A549 (cell line): ENCODE measurements at regions not wholly inside any gene's neighbourhood (a gene's known extent, or its start where the extent isn't known, plus 50 kb on each side); places are given as distances from the start of the nearest gene placed in this dataset.

ENCODE experiments used
- ATAC-seq, 2 experiments: fragments of 200-7000 bp in 1 of 2; fragments of >200 bp in 1 of 2; cut with Nextera tagmentation in 1 of 2; cut with Tn5 transposase in 1 of 2; 3 replicates each; pipeline versions ENCODE4 v1.8.0 to v1.9.1; 2018 to 2020; ENCODE audit warnings: mild to moderate bottlenecking in 1 of 2, moderate library complexity in 1 of 2
- CTCF ChIA-PET: fragments of 300-600 bp; sonication (Branson Sonifier 250); formaldehyde crosslinking; extraction: SDS; loops from one replicate; lab custom pipeline; 2021; ENCODE audit warnings: antibody characterized with exemption, inconsistent platforms; lab: Yijun Ruan, JAX
- POLR2A ChIA-PET: fragments of 350-600 bp; formaldehyde crosslinking; extraction: SDS; loops from one replicate; lab custom pipeline; 2021; ENCODE audit warnings: antibody characterized with exemption, inconsistent platforms; lab: Yijun Ruan, JAX
- DNase-seq, 2 experiments: peaks; one replicate each; pipeline versions ENCODE4 v3.0.0 to v3.0.0-alpha.2; 2011 to 2016; ENCODE audit warnings: low read depth in 1 of 2, low spot score in 1 of 2
- FAIRE-seq: peaks from 2 replicates; lab custom pipeline; 2011; peaks lifted over from hg19 to GRCh38; lab: Jason Lieb, UNC
- H3K27ac ChIP-seq, 2 experiments: fragments of >200 bp; sonication (Bioruptor Twin); formaldehyde crosslinking; 3 replicates each; pipeline ENCODE4 v1.5.1; 2016 to 2017
- H3K4me1 ChIP-seq: fragments of >200 bp; sonication (Bioruptor Twin); formaldehyde crosslinking; 3 replicates; pipeline ENCODE4 v1.6.1; 2016
- H3K4me2 ChIP-seq: fragments of >200 bp; sonication (Bioruptor Twin); formaldehyde crosslinking; 3 replicates; pipeline ENCODE4 v1.6.1; 2016
- H3K4me3 ChIP-seq: fragments of >200 bp; sonication (Bioruptor Twin); formaldehyde crosslinking; 3 replicates; pipeline ENCODE4 v1.5.1; 2016
- H3K9me3 ChIP-seq: fragments of >200 bp; sonication (Bioruptor Twin); formaldehyde crosslinking; 3 replicates; pipeline ENCODE4 v1.6.1; 2016
- BHLHE40 ChIP-seq: IDR thresholded peaks from 2 replicates; pipeline ENCODE4 v1.6.1; 2012; ENCODE audit warnings: low read depth, low read length, inconsistent platforms
- CBX2 ChIP-seq: fragments of 200-600 bp; sonication (generic); IDR thresholded peaks from 2 replicates; pipeline ENCODE4 v1.6.1; 2016; ENCODE audit warnings: low read depth, mild to moderate bottlenecking, borderline replicate concordance
- CBX8 ChIP-seq: fragments of 200-600 bp; sonication (generic); IDR thresholded peaks from 2 replicates; pipeline ENCODE4 v1.6.1; 2016
- CEBPB ChIP-seq, 2 experiments: fragments of >200 bp in 1 of 2; sonication (Bioruptor Twin) in 1 of 2; formaldehyde crosslinking in 1 of 2; IDR thresholded peaks; 2 replicates each; pipeline ENCODE4 v1.6.1; 2012 to 2016
- CTCF ChIP-seq: fragments of >200 bp; sonication (Bioruptor Twin); formaldehyde crosslinking; IDR thresholded peaks from 3 replicates; pipeline ENCODE4 v1.5.1; 2016
- EHF ChIP-seq: fragments of 250-450 bp; sonication (Bioruptor Pico); IDR thresholded peaks from 2 replicates; pipeline ENCODE4 v1.5.0; 2020; ENCODE audit warnings: mild to moderate bottlenecking
- ELK1 ChIP-seq: fragments of 150-350 bp; IDR thresholded peaks from 2 replicates; pipeline ENCODE4 v1.6.1; 2014; ENCODE audit warnings: low read depth, mild to moderate bottlenecking, low read length
- FOSL2 ChIP-seq, 2 experiments: fragments of 450-650 bp in 1 of 2; fragments of >200 bp in 1 of 2; sonication (Bioruptor Twin) in 1 of 2; formaldehyde crosslinking; IDR thresholded peaks; 2 replicates each; pipeline versions ENCODE4 v1.5.0 to v1.6.1; 2016 to 2020; ENCODE audit warnings: mild to moderate bottlenecking in 1 of 2, moderate library complexity in 1 of 2
- HEYL ChIP-seq: fragments of 250-450 bp; sonication (Bioruptor Pico); IDR thresholded peaks from 2 replicates; pipeline ENCODE4 v1.8.0; 2021; ENCODE audit warnings: mild to moderate bottlenecking, moderate library complexity
- HMGXB4 ChIP-seq: fragments of 250-450 bp; sonication (Bioruptor Pico); IDR thresholded peaks from 2 replicates; pipeline ENCODE4 v1.5.0; 2021; ENCODE audit warnings: mild to moderate bottlenecking, moderate library complexity, borderline replicate concordance
- HOXB13 ChIP-seq: fragments of 250-450 bp; sonication (Bioruptor Pico); IDR thresholded peaks from 2 replicates; pipeline ENCODE4 v1.5.0; 2020; ENCODE audit warnings: low read depth, mild to moderate bottlenecking, moderate library complexity
- HOXB5 ChIP-seq: fragments of 250-450 bp; sonication (Bioruptor Pico); IDR thresholded peaks from 2 replicates; pipeline ENCODE4 v1.5.0; 2020; ENCODE audit warnings: mild to moderate bottlenecking, moderate library complexity
- JUN ChIP-seq, 2 experiments: fragments of >200 bp; sonication (Bioruptor Twin); formaldehyde crosslinking; IDR thresholded peaks; 2 replicates in 1 of 2; 3 replicates in 1 of 2; pipeline ENCODE4 v1.6.1; 2016 to 2017
- KDM1A ChIP-seq: fragments of 200-600 bp; sonication (generic); IDR thresholded peaks from 2 replicates; pipeline ENCODE4 v1.6.1; 2016; ENCODE audit warnings: low read depth, mild to moderate bottlenecking
- KDM5A ChIP-seq: fragments of 200-600 bp; sonication (generic); IDR thresholded peaks from 2 replicates; pipeline ENCODE4 v1.6.1; 2016; ENCODE audit warnings: antibody characterized with exemption, mild to moderate bottlenecking
- MAFK ChIP-seq: fragments of 450-650 bp; IDR thresholded peaks from 2 replicates; pipeline ENCODE4 v1.6.1; 2014; ENCODE audit not compliant: partially characterized antibody
- MAX ChIP-seq: IDR thresholded peaks from 2 replicates; pipeline ENCODE4 v1.6.1; 2012
- MYC ChIP-seq: IDR thresholded peaks from 2 replicates; pipeline ENCODE4 v1.6.1; 2012; ENCODE audit warnings: mild to moderate bottlenecking, inconsistent platforms, low read length, improper control_type of control experiment, borderline replicate concordance
- NFE2L2 ChIP-seq: fragments of 150-350 bp; conservative IDR thresholded peaks from 2 replicates; pipeline ENCODE4 v1.6.1; 2014; ENCODE audit warnings: low read length
- NPAS2 ChIP-seq: fragments of 250-450 bp; sonication (Bioruptor Pico); IDR thresholded peaks from 2 replicates; pipeline ENCODE4 v1.8.0; 2022; ENCODE audit warnings: mild to moderate bottlenecking, moderate library complexity, borderline replicate concordance
- PBX3 ChIP-seq: IDR thresholded peaks from 2 replicates; pipeline ENCODE4 v1.6.1; 2012
- POLR2A ChIP-seq: IDR thresholded peaks from 2 replicates; pipeline ENCODE4 v1.6.1; 2012; ENCODE audit warnings: mild to moderate bottlenecking, low read length
- POLR2AphosphoS2 ChIP-seq: conservative IDR thresholded peaks from 2 replicates; pipeline ENCODE4 v1.6.1; 2012; ENCODE audit warnings: low read length, improper control_type of control experiment, inconsistent platforms
- SMC3 ChIP-seq: fragments of >200 bp; sonication (Bioruptor Twin); formaldehyde crosslinking; IDR thresholded peaks from 3 replicates; pipeline ENCODE4 v1.6.1; 2018; ENCODE audit warnings: inconsistent platforms
- ZC3H11A ChIP-seq: fragments of 450-650 bp; IDR thresholded peaks from 2 replicates; pipeline ENCODE4 v1.6.1; 2014; ENCODE audit warnings: antibody characterized with exemption, mild to moderate bottlenecking
- ZNF302 ChIP-seq: fragments of 250-450 bp; sonication (Bioruptor Pico); IDR thresholded peaks from 2 replicates; pipeline ENCODE4 v1.9.0; 2021; ENCODE audit warnings: inconsistent platforms, mild to moderate bottlenecking, moderate library complexity
- ZSCAN20 ChIP-seq: fragments of 250-450 bp; sonication (Bioruptor Pico); IDR thresholded peaks from 2 replicates; pipeline ENCODE4 v1.8.0; 2022; ENCODE audit warnings: mild to moderate bottlenecking, moderate library complexity
- WGBS: methylation state at CpG from one replicate; pipeline ENCODE4 v1.1.6; 2017; ENCODE audit errors: missing lambda C conversion rate; 5-methylcytosine and 5-hydroxymethylcytosine counted together

- ChIA-PET POLR2A (no interaction called here), CTCF (no interaction called here)
- ATAC-seq, result no peak
- no peak for TF ChIP-seq CEBPB (IDR thresholded peaks at IDR 0.05)
- TF ChIP-seq EHF (CRISPR knock-in tag), result no peak
- TF ChIP-seq NFE2L2, result no peak
- TF ChIP-seq, all 56 proteins: peak for 0
- Histone ChIP-seq H3K27ac (no peak overlapping the region), H3K4me2 (no peak overlapping the region), H3K4me3 (no peak overlapping the region), H3K4me1 (no peaks in the 10 kb centered on the region), H3K9me3 (no peaks in the 10 kb centered on the region)
- no peak for FAIRE-seq
- 0% methylated on average over 1 of the region's 1 CpG for WGBS
- DNase-seq, result no peak
Observed at GRCh38 chr4:46594661-46595060, 204.7 kb upstream of the GABRA2 start.

- 5% methylated on average over 2 of the region's 2 CpGs for WGBS
- Histone ChIP-seq H3K4me3 (no peak overlapping the region), H3K4me1 (no peaks in the 10 kb centered on the region), H3K27ac (no peak overlapping the region), H3K9me3 (no peaks in the 10 kb centered on the region), H3K4me2 (no peak overlapping the region)
- ChIA-PET CTCF (interaction anchor here (0.6 kb wide), 1 partner anchor 301 kb away, joined by 3 read pairs; no protein-coding TSS in a partner anchor), POLR2A (no interaction called here)
- FAIRE-seq (no peak), DNase-seq (no peak), ATAC-seq (no peak)
- TF ChIP-seq HEYL (CRISPR knock-in tag) (no peak), ZNF302 (CRISPR knock-in tag) (no peak), NPAS2 (CRISPR knock-in tag) (no peak), HMGXB4 (CRISPR knock-in tag) (no peak), CTCF (no peak), ELK1 (no peak), EHF (CRISPR knock-in tag) (no peak), CBX8 (no peak), BHLHE40 (no peak), POLR2AphosphoS2 (no peak), PBX3 (no peak), ZSCAN20 (CRISPR knock-in tag) (no peak)
Observed at GRCh38 chr4:46586566-46586965, 196.6 kb upstream of the GABRA2 start.

- 29% methylated on average over 4 of the region's 4 CpGs for WGBS
- DNase-seq, result no peak
- H3K4me2 ChIP-seq, result no peak overlapping the region
- no peak for TF ChIP-seq HOXB5 (CRISPR knock-in tag)
- TF ChIP-seq SMC3, result no peak
- no peak for TF ChIP-seq ZC3H11A
- no peak for TF ChIP-seq BHLHE40
- no peak for TF ChIP-seq FOSL2 (IDR thresholded peaks at IDR 0.05)
- no peak for TF ChIP-seq FOSL2 (CRISPR knock-in tag; IDR thresholded peaks at IDR 0.05)
- TF ChIP-seq KDM1A, result no peak
- TF ChIP-seq POLR2A, result no peak
- no peak for TF ChIP-seq HOXB13
- TF ChIP-seq HEYL (CRISPR knock-in tag), result no peak
- TF ChIP-seq MAFK, result no peak
- TF ChIP-seq CBX2, result no peak
- no peak for TF ChIP-seq CBX8
- no peak for TF ChIP-seq MYC
- TF ChIP-seq JUN (IDR thresholded peaks at IDR 0.05), result no peak
- TF ChIP-seq KDM5A, result no peak
- TF ChIP-seq MAX, result no peak
- TF ChIP-seq, all 56 proteins: peak for 0
- Histone ChIP-seq H3K9me3 (no peaks in the 10 kb centered on the region), H3K4me3 (no peak overlapping the region), H3K4me1 (no peaks in the 10 kb centered on the region), H3K27ac (no peak overlapping the region)
- POLR2A ChIA-PET, result no interaction called here
- CTCF ChIA-PET, result no interaction called here
- FAIRE-seq (no peak), ATAC-seq (no peak)
Observed at GRCh38 chr4:46581677-46582076, 191.7 kb upstream of the GABRA2 start.
